ENCODE measurements at regions not wholly inside any gene's neighbourhood (a gene's known extent, or its start where the extent isn't known, plus 50 kb on each side); places are given as distances from the start of the nearest gene placed in this dataset.

DNA sequence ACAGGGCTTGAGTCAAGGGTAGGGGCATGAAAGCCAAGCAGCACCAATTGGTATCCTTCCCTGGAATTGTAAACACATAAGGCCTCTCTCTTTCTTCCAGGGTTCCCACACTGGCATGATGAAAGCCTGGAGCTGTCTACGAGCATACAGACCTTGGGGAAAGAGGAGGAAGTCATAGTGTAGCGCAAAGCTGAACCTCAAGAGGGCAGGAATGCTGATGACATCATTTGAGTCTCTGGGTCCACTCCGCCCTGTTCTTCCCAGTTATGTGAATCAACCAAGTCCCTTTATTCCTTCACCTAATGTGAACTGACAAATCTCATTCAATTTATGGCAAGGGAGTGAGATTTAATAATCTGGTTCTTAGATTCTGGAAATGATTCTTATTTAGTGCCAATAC, 266.4 kb upstream of the NCAM1 start:
- Histone ChIP-seq H4K20me1 (ENCODE audit: insufficient read depth, low read length) (no peaks in the 10 kb centered on the region), H3K9me3 (ENCODE audit: control insufficient read depth, insufficient read depth, low read length) (no peaks in the 10 kb centered on the region), H3K36me3 (ENCODE audit: control insufficient read depth, insufficient read depth, low read length) (no peaks in the 10 kb centered on the region), H3K27ac (ENCODE audit: insufficient read depth, low read length) (no peak overlapping the region), H3K9me1 (ENCODE audit: insufficient read depth, low read length) (no peaks in the 10 kb centered on the region), H3K27me3 (ENCODE audit: control insufficient read depth, insufficient read depth, low read length) (no peaks in the 10 kb centered on the region), H3K9ac (ENCODE audit: low read depth, low read length) (no peak overlapping the region), H3K18ac (ENCODE audit: low read depth, low read length) (no peak overlapping the region), H4K5ac (ENCODE audit: low read depth, low read length) (no peak overlapping the region), H2AK5ac (ENCODE audit: low read depth, low read length) (no peak overlapping the region), H3K4me3 (ENCODE audit: insufficient read depth, low read depth, low read length) (no peak overlapping the region), H3K4me2 (ENCODE audit: low read depth, low read length) (no peak overlapping the region), H3K56ac (ENCODE audit: extremely low read depth, insufficient read depth, low read length) (no peak overlapping the region), H4K91ac (ENCODE audit: insufficient read depth, low read depth, low read length) (no peak overlapping the region), H3K4ac (ENCODE audit: low read depth, low read length) (no peak overlapping the region), H2AK9ac (replicated peaks; ENCODE audit: low read depth, low read length, poor library complexity) (no peak overlapping the region), H2BK15ac (ENCODE audit: low read depth, low read length) (no peak overlapping the region), H3K79me1 (ENCODE audit: low read depth in 1 of 2, low read length in 2 of 2) (no peaks in the 10 kb centered on the region), H2BK20ac (ENCODE audit: low read depth, low read length) (no peak overlapping the region), H2BK120ac (ENCODE audit: low read depth, low read length) (no peak overlapping the region), H2BK5ac (ENCODE audit: low read depth, low read length, poor library complexity, severe bottlenecking) (no peak overlapping the region), H3K4me1 (ENCODE audit: control insufficient read depth, insufficient read depth, low read length) (no peaks in the 10 kb centered on the region), H4K8ac (ENCODE audit: low read depth in 2 of 2, low read length in 2 of 2) (no peak overlapping the region), H2AFZ (replicated peaks; ENCODE audit: low read length, poor library complexity) (no peak overlapping the region), H3K23ac (ENCODE audit: low read depth, low read length) (no peak overlapping the region), H3K14ac (replicated peaks; ENCODE audit: low read depth, low read length) (no peak overlapping the region)
- DNase-seq (no peak), ATAC-seq (ENCODE audit: low read depth) (no peak)
- intact Hi-C loops (cut with micrococcal nuclease), result no loop called here
- in situ Hi-C loops (cut with MboI; ENCODE audit: low sequenced_read_pairs), result no loop called here
- ChIA-PET CTCF (no interaction called here), POLR2A (ENCODE audit: unreplicated experiment) (no interaction called here)
- no CpG with 5 or more reads among the region's 3 CpGs for WGBS, 2 experiments (ENCODE audit: extremely low coverage in 2 of 2, insufficient read length in 1 of 2)
- TF ChIP-seq MAFK (IDR thresholded peaks at IDR 0.05; ENCODE audit: low read depth, low read length) (no peak), SMC3 (IDR thresholded peaks at IDR 0.05; ENCODE audit: low read depth, low read length) (no peak), MAZ (IDR thresholded peaks at IDR 0.05; ENCODE audit: borderline replicate concordance, low read depth, low read length) (no peak), CTCF (conservative IDR thresholded peaks at IDR 0.05; ENCODE audit: low read depth, low read length) (no peak), CHD1 (IDR thresholded peaks at IDR 0.05; ENCODE audit: low read depth, low read length) (no peak), CEBPB (IDR thresholded peaks at IDR 0.05; ENCODE audit: low read depth, low read length) (no peak), RCOR1 (IDR thresholded peaks at IDR 0.05; ENCODE audit: insufficient replicate concordance, low read length) (no peak), ELK1 (IDR thresholded peaks at IDR 0.05; ENCODE audit: borderline replicate concordance, low read depth, low read length) (no peak), POLR2A (IDR thresholded peaks at IDR 0.05; ENCODE audit: low read depth, low read length) (no peak), BHLHE40 (IDR thresholded peaks at IDR 0.05; ENCODE audit: low read depth, low read length) (no peak), NFE2L2 (IDR thresholded peaks at IDR 0.05; ENCODE audit: low read depth, low read length) (no peak), USF2 (IDR thresholded peaks at IDR 0.05; ENCODE audit: low read depth, low read length) (no peak), FOS (IDR thresholded peaks at IDR 0.05; ENCODE audit: low read depth, low read length) (no peak), RAD21 (IDR thresholded peaks at IDR 0.05; ENCODE audit: low read length) (no peak), RFX5 (IDR thresholded peaks at IDR 0.05; ENCODE audit: low read depth, low read length) (no peak), MXI1 (IDR thresholded peaks at IDR 0.05; ENCODE audit: borderline replicate concordance, low read depth, low read length) (no peak)
- dilution Hi-C loops (cut with HindIII; ENCODE audit: low sequenced_read_pairs, unreplicated experiment), result no loop called here
- no TSS peak for BruUV-seq (replicated peaks)
